HG03558 (cell line): ENCODE measurements at regions not wholly inside any gene's neighbourhood (a gene's known extent, or its start where the extent isn't known, plus 50 kb on each side); places are given as distances from the start of the nearest gene placed in this dataset.

Experiments used
- ATAC-seq: cut with Tn5 transposase; IDR thresholded peaks from one replicate; pipeline ENCODE4 v1.9.1; 2021; ENCODE audit warnings: moderate number of reproducible peaks; ENCODE audit not compliant: unreplicated experiment; ENCODE audit errors: extremely low read depth

GRCh38 chr11:86193297-86194095 is 51.1 kb upstream of the EED start:
- ATAC-seq, result peak; percentile 65

GRCh38 chr11:86192519-86193257 is 51.9 kb upstream of the EED start:
- ATAC-seq, result peak; percentile 6

- no peak for ATAC-seq
Measured at GRCh38 chr11:86191874-86192273, 52.7 kb upstream of the EED start.

GRCh38 chr11:86187027-86187426 is 57.5 kb upstream of the EED start:
- ATAC-seq, result no peak

- no peak for ATAC-seq
Measured at GRCh38 chr11:86186386-86186785, 58.2 kb upstream of the EED start.

- ATAC-seq, result no peak
Measured at GRCh38 chr11:86185381-86185750, 59.2 kb upstream of the EED start.

- no peak for ATAC-seq
Measured at GRCh38 chr11:86184728-86185380, 59.7 kb upstream of the EED start.

- ATAC-seq, result no peak
Measured at GRCh38 chr11:86183694-86184093, 60.9 kb upstream of the EED start.

GRCh38 chr11:86182976-86183584 is 61.5 kb upstream of the EED start:
- peak; percentile 81 for ATAC-seq

GRCh38 chr11:86181379-86181778 is 63.2 kb upstream of the EED start:
- ATAC-seq, result no peak

- ATAC-seq, result no peak
Measured at GRCh38 chr11:86180851-86181250, 63.7 kb upstream of the EED start.

- ATAC-seq, result no peak
Measured at GRCh38 chr11:86180423-86180822, 64.1 kb upstream of the EED start.

- no peak for ATAC-seq
Measured at GRCh38 chr11:86179646-86180064, 64.9 kb upstream of the EED start.

GRCh38 chr11:86177302-86177701 is 67.3 kb upstream of the EED start:
- no peak for ATAC-seq

GRCh38 chr11:86176165-86176884 is 68.2 kb upstream of the EED start:
- no peak for ATAC-seq

GRCh38 chr11:86175626-86176025 is 68.9 kb upstream of the EED start:
- ATAC-seq, result no peak

- ATAC-seq, result no peak
Measured at GRCh38 chr11:86175191-86175590, 69.4 kb upstream of the EED start.

- ATAC-seq, result no peak
Measured at GRCh38 chr11:86174101-86175046, 70.2 kb upstream of the EED start.

GRCh38 chr11:86172894-86173293 is 71.7 kb upstream of the EED start:
- no peak for ATAC-seq
